HepG2 (cell line): ENCODE measurements at regions not wholly inside any gene's neighbourhood (a gene's known extent, or its start where the extent isn't known, plus 50 kb on each side); places are given as distances from the start of the nearest gene placed in this dataset.

ENCODE experiments used
- ATAC-seq: fragments of 200-7000 bp; cut with Tn5 transposase; 3 replicates; pipeline ENCODE4 v1.9.1; 2020; ENCODE audit warnings: mild to moderate bottlenecking, moderate library complexity
- BruUV-seq: library from RNA; stranded (reverse); fragments of 400-500 nt; replicated peaks from 2 replicates; lab custom pipeline; 2021; lab: Mats Ljungman, UMichigan
- CTCF ChIA-PET: fragments of 300-600 bp; formaldehyde crosslinking; extraction: SDS; loops from one replicate; lab custom pipeline; 2021; ENCODE audit warnings: low total read pairs, inconsistent platforms, low intra/inter-chr PET ratio; lab: Yijun Ruan, JAX
- POLR2A ChIA-PET: fragments of 350-600 bp; sonication (Branson Sonifier 250); formaldehyde crosslinking; loops from one replicate; lab custom pipeline; 2020; ENCODE audit warnings: antibody characterized with exemption, inconsistent platforms; lab: Yijun Ruan, JAX
- DNase-seq: peaks from one replicate; pipeline ENCODE4 v3.0.0-alpha.2; 2015; ENCODE audit warnings: low spot score
- FAIRE-seq: peaks from 3 replicates; lab custom pipeline; 2011; peaks lifted over from hg19 to GRCh38; lab: Jason Lieb, UNC
- H2AFZ ChIP-seq: one replicate; pipeline ENCODE4 v1.6.1; 2011; ENCODE audit warnings: low read length, inconsistent platforms
- H3K27ac ChIP-seq: fragments of 300-600 bp; 3 replicates; pipeline ENCODE4 v1.8.0; 2011; ENCODE audit warnings: mixed run types, mild to moderate bottlenecking, mixed read lengths, low read length, inconsistent platforms; ENCODE audit not compliant: insufficient read depth; ENCODE audit errors: extremely low read length
- H3K27me3 ChIP-seq, 2 experiments: fragments of 200-600 bp in 1 of 2; 2 replicates in 1 of 2; 3 replicates in 1 of 2; pipeline versions ENCODE4 v1.6.0 to v1.8.0; 2011; ENCODE audit warnings: low read length in 2 of 2, mild to moderate bottlenecking in 2 of 2, moderate library complexity in 2 of 2, inconsistent platforms in 1 of 2; ENCODE audit not compliant: insufficient read depth in 2 of 2, control insufficient read depth in 1 of 2
- H3K36me3 ChIP-seq, 2 experiments: fragments of 200-600 bp in 1 of 2; replicated peaks in 1 of 2; 2 replicates in 1 of 2; 3 replicates in 1 of 2; pipeline versions ENCODE4 v1.5.1 to v1.8.0; 2011; ENCODE audit warnings: low read length in 2 of 2, inconsistent platforms in 1 of 2; ENCODE audit not compliant: insufficient read depth in 2 of 2, control insufficient read depth in 1 of 2
- H3K4me1 ChIP-seq: 2 replicates; pipeline ENCODE4 v1.5.1; 2012; ENCODE audit warnings: low read length, inconsistent platforms; ENCODE audit not compliant: insufficient read depth
- H3K4me2 ChIP-seq: 2 replicates; pipeline ENCODE4 v1.6.0; 2011; ENCODE audit warnings: low read depth, low read length, inconsistent platforms
- H3K4me3 ChIP-seq, 3 experiments: fragments of 200-600 bp in 1 of 3; sonication (generic), shearing (Covaris generic) in 1 of 3; replicated peaks in 1 of 3; 2 replicates each; pipeline ENCODE4 v1.5.1; 2011 to 2016; ENCODE audit warnings: low read length in 3 of 3, inconsistent platforms in 2 of 3, low read depth in 2 of 3, mild to moderate bottlenecking in 2 of 3, control low read depth in 1 of 3, mixed read lengths in 1 of 3; ENCODE audit not compliant: insufficient read depth in 1 of 3
- H3K79me2 ChIP-seq: one replicate; pipeline ENCODE4 v1.6.1; 2011; ENCODE audit warnings: low read length, inconsistent platforms; ENCODE audit not compliant: insufficient read depth
- H3K9ac ChIP-seq: 2 replicates; pipeline ENCODE4 v1.6.0; 2011; ENCODE audit warnings: mild to moderate bottlenecking, low read depth, low read length, inconsistent platforms; ENCODE audit not compliant: insufficient read depth
- H3K9me3 ChIP-seq: 2 replicates; pipeline ENCODE4 v1.5.1; 2012; ENCODE audit warnings: mild to moderate bottlenecking, low read length
- H4K20me1 ChIP-seq: 2 replicates; pipeline ENCODE4 v1.6.0; 2011; ENCODE audit warnings: inconsistent platforms, mild to moderate bottlenecking, low read length, moderate library complexity; ENCODE audit not compliant: insufficient read depth
- PAF1 ChIP-seq: IDR thresholded peaks from 2 replicates; pipeline ENCODE4 v1.6.1; 2016; ENCODE audit warnings: missing genetic modification reagents, missing compliant biosample characterization
- ZFP36L1 ChIP-seq: sonication (generic); formaldehyde crosslinking; IDR thresholded peaks from 2 replicates; pipeline ENCODE4 v1.8.0; 2022; ENCODE audit warnings: mild to moderate bottlenecking, missing genetic modification reagents, moderate library complexity
- ZNF317 ChIP-seq: sonication (generic); formaldehyde crosslinking; IDR thresholded peaks from 2 replicates; pipeline ENCODE4 v1.5.0; 2020; ENCODE audit warnings: mild to moderate bottlenecking, missing genetic modification reagents
- ZNF326 ChIP-seq: sonication (generic); formaldehyde crosslinking; IDR thresholded peaks from 2 replicates; pipeline ENCODE4 v1.4.0; 2020; ENCODE audit warnings: missing genetic modification reagents, borderline replicate concordance
- ZNF441 ChIP-seq: sonication (generic); formaldehyde crosslinking; IDR thresholded peaks from 2 replicates; pipeline ENCODE4 v1.7.0; 2021; ENCODE audit warnings: missing genetic modification reagents, borderline replicate concordance
- WGBS: methylation state at CpG from one replicate; pipeline ENCODE4 v1.1.6; 2017; ENCODE audit warnings: low lambda C conversion rate; 5-methylcytosine and 5-hydroxymethylcytosine counted together
- in situ Hi-C: cut with HindIII; loops from 2 replicates; pipeline ENCODE4 v1.10.0; 2017; ENCODE audit warnings: low pct_unique_long_range_greater_than_20kb; ENCODE audit not compliant: extremely low pct_ligation_motif_present
- intact Hi-C: fragments of 100-400 bp; cut with micrococcal nuclease; formaldehyde crosslinking; loops from one replicate; pipeline ENCODE4 v1.10.0; 2022; ENCODE audit not compliant: unreplicated experiment
- TF ChIP-seq, protein P1 (sequence below): sonication (generic); formaldehyde crosslinking; IDR thresholded peaks from 2 replicates; pipeline ENCODE4 v1.9.0; 2021; ENCODE audit warnings: missing genetic modification reagents, mild to moderate bottlenecking, borderline replicate concordance

GRCh38 chr1:98487620-98488019, 173.9 kb upstream of the SNX7 start:
- TF ChIP-seq ZNF441 (CRISPR knock-in tag): no peak
- POLR2A ChIA-PET: no interaction called here
- H3K9ac ChIP-seq: no peak overlapping the region
- 13% methylated on average over 5 of the region's 5 CpGs for whole genome bisulfite sequencing
- H3K9me3 ChIP-seq: no peaks in the 10 kb centered on the region
- no peaks in the 10 kb centered on the region for H3K36me3 ChIP-seq
- no peaks in the 10 kb centered on the region for H3K79me2 ChIP-seq
- no peaks in the 10 kb centered on the region for H3K27me3 ChIP-seq
- H3K4me3 ChIP-seq: no peak overlapping the region
- no peaks in the 10 kb centered on the region for H4K20me1 ChIP-seq
- no peak overlapping the region for H3K4me2 ChIP-seq
- BruUV-seq: no TSS peak
- FAIRE-seq (no peak), DNase-seq (no peak), ATAC-seq (no peak)
- H3K27ac ChIP-seq: no peak overlapping the region
- no peak overlapping the region for H2AFZ ChIP-seq
- no peaks in the 10 kb centered on the region for H3K4me1 ChIP-seq
- intact Hi-C loops (no loop called here), in situ Hi-C loops (no loop called here)
- CTCF ChIA-PET: no interaction called here

- Histone ChIP-seq H3K4me1 (no peaks in the 10 kb centered on the region), H3K27ac (no peak overlapping the region), H3K4me2 (no peak overlapping the region), H3K79me2 (no peaks in the 10 kb centered on the region), H2AFZ (no peak overlapping the region), H3K27me3 (no peaks in the 10 kb centered on the region), H4K20me1 (no peaks in the 10 kb centered on the region), H3K9me3 (no peaks in the 10 kb centered on the region), H3K4me3 (no peak overlapping the region), H3K36me3 (no peaks in the 10 kb centered on the region), H3K9ac (no peak overlapping the region)
- DNase-seq (no peak), FAIRE-seq (no peak), ATAC-seq (no peak)
- ChIA-PET CTCF (no interaction called here), POLR2A (no interaction called here)
- intact Hi-C loops: no loop called here
- no peak for TF ChIP-seq PAF1 (CRISPR knock-in tag)
- no peak for TF ChIP-seq ZNF326 (CRISPR knock-in tag)
- TF ChIP-seq ZFP36L1 (CRISPR knock-in tag): no peak
- TF ChIP-seq, protein P1, sequence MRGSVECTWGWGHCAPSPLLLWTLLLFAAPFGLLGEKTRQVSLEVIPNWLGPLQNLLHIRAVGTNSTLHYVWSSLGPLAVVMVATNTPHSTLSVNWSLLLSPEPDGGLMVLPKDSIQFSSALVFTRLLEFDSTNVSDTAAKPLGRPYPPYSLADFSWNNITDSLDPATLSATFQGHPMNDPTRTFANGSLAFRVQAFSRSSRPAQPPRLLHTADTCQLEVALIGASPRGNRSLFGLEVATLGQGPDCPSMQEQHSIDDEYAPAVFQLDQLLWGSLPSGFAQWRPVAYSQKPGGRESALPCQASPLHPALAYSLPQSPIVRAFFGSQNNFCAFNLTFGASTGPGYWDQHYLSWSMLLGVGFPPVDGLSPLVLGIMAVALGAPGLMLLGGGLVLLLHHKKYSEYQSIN (CRISPR knock-in tag): no peak
- TF ChIP-seq ZNF317 (CRISPR knock-in tag): no peak
- 2% methylated on average over 3 of the region's 3 CpGs for WGBS
- no TSS peak for BruUV-seq
- in situ Hi-C loops: no loop called here
Observed at GRCh38 chr1:98482611-98483010, 178.9 kb upstream of the SNX7 start.
